SU-DHL-6 (cell line): ENCODE measurements at regions not wholly inside any gene's neighbourhood (a gene's known extent, or its start where the extent isn't known, plus 50 kb on each side); places are given as distances from the start of the nearest gene placed in this dataset.
A peak's percentile ranks its signal among the peaks of the same experiment; 100 is the strongest.

Experiments used
- H2AFZ ChIP-seq: fragments of 200-600 bp; sonication (generic); 2 replicates; pipeline ENCODE4 v1.6.1; 2014; ENCODE audit warnings: low read depth, mild to moderate bottlenecking, moderate library complexity, mixed read lengths, antibody characterized with exemption, low read length; ENCODE audit not compliant: severe bottlenecking
- H3F3A ChIP-seq: fragments of 200-600 bp; shearing (Covaris generic); 2 replicates; pipeline ENCODE4 v1.6.0; 2016; ENCODE audit warnings: antibody characterized with exemption, mild to moderate bottlenecking; ENCODE audit not compliant: insufficient read depth
- H3K27ac ChIP-seq: fragments of 200-600 bp; sonication (generic); 2 replicates; pipeline ENCODE4 v1.5.1; 2016; ENCODE audit warnings: low read depth, mild to moderate bottlenecking, low read length, moderate library complexity, mixed read lengths
- H3K27me3 ChIP-seq: fragments of 200-600 bp; sonication (generic), shearing (Covaris generic); 2 replicates; pipeline ENCODE4 v1.6.0; 2014; ENCODE audit warnings: mild to moderate bottlenecking, low read length
- H3K36me3 ChIP-seq: fragments of 200-600 bp; sonication (generic); 2 replicates; pipeline ENCODE4 v1.6.1; 2014; ENCODE audit warnings: mild to moderate bottlenecking, low read length, mixed read lengths
- H3K4me2 ChIP-seq: fragments of 300-600, 200-600 bp; shearing (Covaris generic), sonication (generic); 2 replicates; pipeline ENCODE4 v1.6.0; 2014; ENCODE audit warnings: low read length, low read depth, mild to moderate bottlenecking; ENCODE audit not compliant: poor library complexity, severe bottlenecking
- H3K4me3 ChIP-seq: fragments of 200-600 bp; sonication (generic); 2 replicates; pipeline ENCODE4 v1.5.1; 2014; ENCODE audit warnings: antibody characterized with exemption, low read length, mild to moderate bottlenecking, mixed read lengths; ENCODE audit not compliant: insufficient read depth, poor library complexity, severe bottlenecking
- H3K79me2 ChIP-seq: fragments of 200-600 bp; sonication (generic); 2 replicates; pipeline ENCODE4 v1.6.1; 2014; ENCODE audit warnings: mild to moderate bottlenecking, low read length, moderate library complexity; ENCODE audit not compliant: insufficient read depth
- H3K9ac ChIP-seq: fragments of 200-600 bp; sonication (generic); 2 replicates; pipeline ENCODE4 v1.7.0; 2014; ENCODE audit warnings: mild to moderate bottlenecking, low read length
- H3K9me2 ChIP-seq: fragments of 200-600 bp; sonication (generic); replicated peaks from 2 replicates; pipeline ENCODE4 v1.6.1; 2014; ENCODE audit warnings: low read length; ENCODE audit not compliant: insufficient read depth
- H3K9me3 ChIP-seq: fragments of 200-600 bp; sonication (generic); 2 replicates; pipeline ENCODE4 v1.6.1; 2014; ENCODE audit warnings: low read length, mixed read lengths; ENCODE audit not compliant: insufficient read depth
- H4K20me1 ChIP-seq: fragments of 200-600 bp; sonication (generic); 2 replicates; pipeline ENCODE4 v1.6.1; 2014; ENCODE audit warnings: low read depth, mild to moderate bottlenecking, antibody characterized with exemption, low read length, moderate library complexity, mixed read lengths
- CTCF ChIP-seq: fragments of 200-600 bp; sonication (generic); IDR thresholded peaks from one replicate; pipeline ENCODE4 v1.5.1; 2017; ENCODE audit warnings: antibody characterized with exemption, mild to moderate bottlenecking, low read length, moderate library complexity; ENCODE audit not compliant: insufficient read depth, poor library complexity, severe bottlenecking
- EZH2phosphoT487 ChIP-seq: fragments of 200-600 bp; sonication (generic), shearing (Covaris generic); conservative IDR thresholded peaks from 2 replicates; pipeline ENCODE4 v1.6.1; 2018; ENCODE audit warnings: mild to moderate bottlenecking, antibody characterized with exemption, low read length, moderate library complexity, mixed read lengths

GRCh38 chr11:86160541-86161149 is 83.9 kb upstream of the EED start:
- H3F3A ChIP-seq, result no peaks in the 10 kb centered on the region
- H3K27ac ChIP-seq, result peak overlapping the region; percentile 71
- H3K9ac ChIP-seq, result no peak overlapping the region
- H3K9me2 ChIP-seq, result no peaks in the 10 kb centered on the region
- H2AFZ ChIP-seq, result peak overlapping the region; percentile 76
- H3K79me2 ChIP-seq, result no peaks in the 10 kb centered on the region
- H3K9me3 ChIP-seq, result no peaks in the 10 kb centered on the region
- no peaks in the 10 kb centered on the region for H4K20me1 ChIP-seq
- TF ChIP-seq EZH2phosphoT487, result no peak
- TF ChIP-seq CTCF, result no peak
- H3K4me3 ChIP-seq, result no peak overlapping the region
- H3K4me2 ChIP-seq, result peak overlapping the region; percentile 45
- H3K36me3 ChIP-seq, result no peaks in the 10 kb centered on the region
- H3K27me3 ChIP-seq, result no peaks in the 10 kb centered on the region

GRCh38 chr11:86159581-86159891 is 85.0 kb upstream of the EED start:
- Histone ChIP-seq H3F3A (no peaks in the 10 kb centered on the region), H3K9me3 (no peaks in the 10 kb centered on the region), H3K27me3 (no peaks in the 10 kb centered on the region), H3K36me3 (no peaks in the 10 kb centered on the region), H4K20me1 (no peaks in the 10 kb centered on the region), H3K9ac (no peak overlapping the region), H3K9me2 (no peaks in the 10 kb centered on the region), H3K4me3 (peak overlapping the region; percentile 8), H3K27ac (peak overlapping the region; percentile 71), H3K79me2 (no peaks in the 10 kb centered on the region), H2AFZ (peak overlapping the region; percentile 76), H3K4me2 (peak overlapping the region; percentile 45)
- TF ChIP-seq EZH2phosphoT487, result no peak
- TF ChIP-seq CTCF, result no peak

GRCh38 chr11:86158704-86159580 is 85.6 kb upstream of the EED start:
- no peaks in the 10 kb centered on the region for H3K36me3 ChIP-seq
- TF ChIP-seq EZH2phosphoT487, result no peak
- no peak for TF ChIP-seq CTCF
- H3F3A ChIP-seq, result no peaks in the 10 kb centered on the region
- no peak overlapping the region for H2AFZ ChIP-seq
- H3K9me3 ChIP-seq, result no peaks in the 10 kb centered on the region
- no peaks in the 10 kb centered on the region for H3K27me3 ChIP-seq
- peak overlapping the region; percentile 45 for H3K4me2 ChIP-seq
- peak overlapping the region; percentile 71; the same call in 1 of the 2 replicates for H3K27ac ChIP-seq
- H3K79me2 ChIP-seq, result no peaks in the 10 kb centered on the region
- no peak overlapping the region for H3K4me3 ChIP-seq
- H4K20me1 ChIP-seq, result no peaks in the 10 kb centered on the region
- no peaks in the 10 kb centered on the region for H3K9me2 ChIP-seq
- H3K9ac ChIP-seq, result no peak overlapping the region
